ENCODE measurements at regions not wholly inside any gene's neighbourhood (a gene's known extent, or its start where the extent isn't known, plus 50 kb on each side); places are given as distances from the start of the nearest gene placed in this dataset.

DNA sequence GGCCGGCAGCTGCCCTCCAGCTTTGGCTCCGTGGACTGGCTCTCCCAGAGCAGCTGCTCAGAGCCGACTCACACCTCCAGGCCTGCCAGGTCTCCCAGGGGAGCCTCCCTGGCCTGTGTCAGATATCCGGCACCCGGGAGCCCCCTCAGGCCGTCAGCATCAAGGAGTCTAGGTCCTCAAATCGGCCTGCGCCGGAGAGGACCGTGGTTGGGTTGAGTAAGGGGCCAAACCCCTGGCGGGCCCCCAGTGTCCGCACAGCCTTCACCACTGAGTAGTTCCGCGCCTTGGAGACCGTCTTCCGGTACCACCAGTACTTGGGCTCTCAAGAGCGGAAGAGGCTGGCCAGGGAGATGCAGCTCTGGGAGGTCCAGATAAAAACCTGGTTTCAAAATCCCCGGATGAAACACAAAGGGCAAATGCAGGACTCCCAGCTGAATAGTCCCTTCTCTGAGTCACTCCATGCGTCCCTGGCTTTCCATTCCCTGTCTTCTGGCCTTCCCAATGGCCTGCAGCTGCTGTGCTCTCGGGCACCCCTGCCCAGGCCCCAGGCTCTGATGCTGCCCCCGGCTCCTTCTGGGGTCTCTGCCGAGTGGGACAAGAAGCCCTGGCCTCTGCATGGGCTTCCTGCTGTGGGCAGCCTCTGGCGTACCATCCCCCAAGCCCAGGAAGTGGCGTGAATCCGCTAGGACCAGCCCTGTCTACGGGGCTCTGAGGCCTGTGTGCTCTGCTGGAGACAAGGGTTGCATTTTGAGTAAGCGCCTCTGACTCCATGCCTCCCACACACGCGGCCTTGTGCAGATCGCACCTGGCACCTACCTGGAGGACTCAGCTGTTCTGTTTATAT, 245.1 kb upstream of the ATXN7L3B start:
- H3K27ac Mint-ChIP-seq = no peak overlapping the region
- ChIA-PET POLR2A (no interaction called here), CTCF (no interaction called here)
- H3K9me3 Mint-ChIP-seq = no peaks in the 10 kb centered on the region
- no peaks in the 10 kb centered on the region for H3K27me3 Mint-ChIP-seq
- ATAC-seq (ENCODE audit: low read depth) (no peak), DNase-seq (no peak)
- H3K36me3 Mint-ChIP-seq (ENCODE audit: low read depth) = no peaks in the 10 kb centered on the region
- intact Hi-C loops (cut with micrococcal nuclease) = no loop called here
- no peak overlapping the region for H3K4me3 Mint-ChIP-seq
- H3K4me1 Mint-ChIP-seq = no peaks in the 10 kb centered on the region
- TF ChIP-seq, protein P1, sequence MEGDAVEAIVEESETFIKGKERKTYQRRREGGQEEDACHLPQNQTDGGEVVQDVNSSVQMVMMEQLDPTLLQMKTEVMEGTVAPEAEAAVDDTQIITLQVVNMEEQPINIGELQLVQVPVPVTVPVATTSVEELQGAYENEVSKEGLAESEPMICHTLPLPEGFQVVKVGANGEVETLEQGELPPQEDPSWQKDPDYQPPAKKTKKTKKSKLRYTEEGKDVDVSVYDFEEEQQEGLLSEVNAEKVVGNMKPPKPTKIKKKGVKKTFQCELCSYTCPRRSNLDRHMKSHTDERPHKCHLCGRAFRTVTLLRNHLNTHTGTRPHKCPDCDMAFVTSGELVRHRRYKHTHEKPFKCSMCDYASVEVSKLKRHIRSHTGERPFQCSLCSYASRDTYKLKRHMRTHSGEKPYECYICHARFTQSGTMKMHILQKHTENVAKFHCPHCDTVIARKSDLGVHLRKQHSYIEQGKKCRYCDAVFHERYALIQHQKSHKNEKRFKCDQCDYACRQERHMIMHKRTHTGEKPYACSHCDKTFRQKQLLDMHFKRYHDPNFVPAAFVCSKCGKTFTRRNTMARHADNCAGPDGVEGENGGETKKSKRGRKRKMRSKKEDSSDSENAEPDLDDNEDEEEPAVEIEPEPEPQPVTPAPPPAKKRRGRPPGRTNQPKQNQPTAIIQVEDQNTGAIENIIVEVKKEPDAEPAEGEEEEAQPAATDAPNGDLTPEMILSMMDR (IDR thresholded peaks at IDR 0.05) = no peak

- Mint-ChIP-seq H3K36me3 (ENCODE audit: low read depth) (no peaks in the 10 kb centered on the region), H3K4me1 (no peaks in the 10 kb centered on the region)
These were observed 243.9 kb upstream of the ATXN7L3B start for GRCh38 chr12:74293689-74294131.

GRCh38 chr12:74317078-74317601, 220.5 kb upstream of the ATXN7L3B start:
- POLR2A ChIA-PET = no interaction called here
- Mint-ChIP-seq H3K27me3 (no peaks in the 10 kb centered on the region), H3K36me3 (ENCODE audit: low read depth) (no peaks in the 10 kb centered on the region), H3K4me1 (no peaks in the 10 kb centered on the region), H3K9me3 (no peaks in the 10 kb centered on the region), H3K27ac (no peak overlapping the region), H3K4me3 (no peak overlapping the region)
- DNase-seq (no peak), ATAC-seq (ENCODE audit: low read depth) (no peak)
- CTCF ChIA-PET = no interaction called here
- TF ChIP-seq, protein P1 (IDR thresholded peaks at IDR 0.05) = no peak
- intact Hi-C loops (cut with micrococcal nuclease) = no loop called here

More at GRCh38 chr12:74293689-74294131, 243.9 kb upstream of the ATXN7L3B start:
- Mint-ChIP-seq H3K27me3 (no peaks in the 10 kb centered on the region), H3K9me3 (no peaks in the 10 kb centered on the region), H3K27ac (no peak overlapping the region), H3K4me3 (no peak overlapping the region)
- ATAC-seq (ENCODE audit: low read depth) = no peak
- CTCF ChIA-PET = no interaction called here
- intact Hi-C loops (cut with micrococcal nuclease) = no loop called here
- TF ChIP-seq, protein P1 (IDR thresholded peaks at IDR 0.05) = no peak
- POLR2A ChIA-PET = no interaction called here
- DNase-seq = no peak

- Mint-ChIP-seq H3K27me3 (no peaks in the 10 kb centered on the region), H3K4me1 (no peaks in the 10 kb centered on the region), H3K27ac (no peak overlapping the region), H3K9me3 (no peaks in the 10 kb centered on the region), H3K36me3 (ENCODE audit: low read depth) (no peaks in the 10 kb centered on the region), H3K4me3 (no peak overlapping the region)
- intact Hi-C loops (cut with micrococcal nuclease) = no loop called here
- no peak for ATAC-seq (ENCODE audit: low read depth)
- TF ChIP-seq, protein P1 (IDR thresholded peaks at IDR 0.05) = no peak
- POLR2A ChIA-PET = no interaction called here
- no peak for DNase-seq
- CTCF ChIA-PET = no interaction called here
These were observed 219.9 kb upstream of the ATXN7L3B start for GRCh38 chr12:74317741-74318140.

- ATAC-seq (ENCODE audit: low read depth) = no peak
- POLR2A ChIA-PET = no interaction called here
- intact Hi-C loops (cut with micrococcal nuclease) = no loop called here
- Mint-ChIP-seq H3K4me3 (no peak overlapping the region), H3K9me3 (no peaks in the 10 kb centered on the region), H3K27me3 (no peaks in the 10 kb centered on the region), H3K27ac (no peak overlapping the region), H3K4me1 (no peaks in the 10 kb centered on the region), H3K36me3 (ENCODE audit: low read depth) (no peaks in the 10 kb centered on the region)
- TF ChIP-seq, protein P1 (IDR thresholded peaks at IDR 0.05) = no peak
- CTCF ChIA-PET = no interaction called here
- no peak for DNase-seq
These were observed 217.7 kb upstream of the ATXN7L3B start for GRCh38 chr12:74319886-74320285.

Data from activated B cell treated with CpG ODN at 0.5 μM for 24 hours (primary cell).